Activated B cell treated with CpG ODN at 0.5 μM for 24 hours (primary cell): ENCODE measurements at regions not wholly inside any gene's neighbourhood (a gene's known extent, or its start where the extent isn't known, plus 50 kb on each side); places are given as distances from the start of the nearest gene placed in this dataset.

Source experiments
- ATAC-seq: fragments of 200-7000 bp; cut with Tn5 transposase; one replicate; pipeline ENCODE4 v1.10.0; 2021; ENCODE audit warnings: low read depth, mild to moderate bottlenecking, moderate library complexity
- CTCF ChIA-PET: fragments of 350-600 bp; sonication (Branson Sonifier 250); formaldehyde crosslinking; loops from one replicate; lab custom pipeline; 2021; ENCODE audit warnings: antibody characterized with exemption; lab: Charles Lee
- POLR2A ChIA-PET: fragments of 350-600 bp; sonication (Branson Sonifier 250); formaldehyde crosslinking; loops from one replicate; lab custom pipeline; 2021; ENCODE audit warnings: antibody characterized with exemption; lab: Charles Lee
- DNase-seq: peaks from one replicate; pipeline ENCODE4 v3.0.0; 2022
- H3K27ac Mint-ChIP-seq: one replicate; pipeline ENCODE4 v1.8.0; 2020; ENCODE audit warnings: mixed read lengths
- H3K27me3 Mint-ChIP-seq: one replicate; pipeline ENCODE4 v1.8.0; 2021; ENCODE audit warnings: mixed read lengths
- H3K36me3 Mint-ChIP-seq: one replicate; pipeline ENCODE4 v1.8.0; 2021; ENCODE audit warnings: low read depth, mixed read lengths
- H3K4me1 Mint-ChIP-seq: one replicate; pipeline ENCODE4 v1.8.0; 2021; ENCODE audit warnings: mixed read lengths
- H3K4me3 Mint-ChIP-seq: one replicate; pipeline ENCODE4 v1.8.0; 2020; ENCODE audit warnings: mild to moderate bottlenecking, mixed read lengths
- H3K9me3 Mint-ChIP-seq: one replicate; pipeline ENCODE4 v1.8.0; 2020; ENCODE audit warnings: mixed read lengths
- CTCF ChIP-seq: fragments of 200-600 bp; IDR thresholded peaks from one replicate; pipeline ENCODE4 v1.8.0; 2022; ENCODE audit warnings: antibody characterized with exemption, mild to moderate bottlenecking
- intact Hi-C: fragments of 100-400 bp; cut with micrococcal nuclease; formaldehyde crosslinking; loops from one replicate; pipeline ENCODE4 v1.15.1; 2024

- Mint-ChIP-seq H3K27me3 (peaks cover 6% of the 10 kb centered on the region), H3K9me3 (no peaks in the 10 kb centered on the region), H3K4me3 (no peak overlapping the region), H3K4me1 (no peaks in the 10 kb centered on the region), H3K36me3 (no peaks in the 10 kb centered on the region), H3K27ac (no peak overlapping the region)
- DNase-seq, result no peak
- intact Hi-C loops, result no loop called here
- ChIA-PET CTCF (no interaction called here), POLR2A (no interaction called here)
- no peak for TF ChIP-seq CTCF
- ATAC-seq, result no peak
Observed at GRCh38 chr17:6286233-6286632, 148.7 kb downstream of the AIPL1 start.

- ChIA-PET POLR2A (no interaction called here), CTCF (no interaction called here)
- H3K27ac Mint-ChIP-seq, result no peak overlapping the region
- H3K4me3 Mint-ChIP-seq, result no peak overlapping the region
- H3K36me3 Mint-ChIP-seq, result no peaks in the 10 kb centered on the region
- intact Hi-C loops, result no loop called here
- no peaks in the 10 kb centered on the region for H3K9me3 Mint-ChIP-seq
- no peak for TF ChIP-seq CTCF
- H3K4me1 Mint-ChIP-seq, result no peaks in the 10 kb centered on the region
- no peak for DNase-seq
- peaks cover 5% of the 10 kb centered on the region for H3K27me3 Mint-ChIP-seq
- ATAC-seq, result no peak
Observed at GRCh38 chr17:6285486-6285885, 149.4 kb downstream of the AIPL1 start.

- intact Hi-C loops, result no loop called here
- no peak for TF ChIP-seq CTCF
- Mint-ChIP-seq H3K27ac (no peak overlapping the region), H3K9me3 (no peaks in the 10 kb centered on the region), H3K4me3 (no peak overlapping the region), H3K4me1 (no peaks in the 10 kb centered on the region), H3K27me3 (peaks cover 6% of the 10 kb centered on the region), H3K36me3 (no peaks in the 10 kb centered on the region)
- ATAC-seq, result no peak
- ChIA-PET CTCF (no interaction called here), POLR2A (no interaction called here)
- DNase-seq, result no peak
Observed at GRCh38 chr17:6279659-6280058, 155.3 kb downstream of the AIPL1 start.

- Mint-ChIP-seq H3K9me3 (no peaks in the 10 kb centered on the region), H3K27me3 (peaks cover 6% of the 10 kb centered on the region), H3K4me1 (no peaks in the 10 kb centered on the region), H3K36me3 (no peaks in the 10 kb centered on the region), H3K27ac (no peak overlapping the region), H3K4me3 (no peak overlapping the region)
- ATAC-seq, result no peak
- intact Hi-C loops, result no loop called here
- POLR2A ChIA-PET, result no interaction called here
- CTCF ChIA-PET, result no interaction called here
- DNase-seq, result no peak
- TF ChIP-seq CTCF, result no peak
Observed at GRCh38 chr17:6278376-6278775, 156.5 kb downstream of the AIPL1 start.

GRCh38 chr17:6276711-6277110, 158.2 kb downstream of the AIPL1 start:
- H3K4me3 Mint-ChIP-seq, result no peak overlapping the region
- no peak for TF ChIP-seq CTCF
- CTCF ChIA-PET, result no interaction called here
- H3K4me1 Mint-ChIP-seq, result no peaks in the 10 kb centered on the region
- intact Hi-C loops, result no loop called here
- POLR2A ChIA-PET, result no interaction called here
- DNase-seq (no peak), ATAC-seq (no peak)
- no peaks in the 10 kb centered on the region for H3K9me3 Mint-ChIP-seq
- H3K27me3 Mint-ChIP-seq, result peaks cover 6% of the 10 kb centered on the region
- no peaks in the 10 kb centered on the region for H3K36me3 Mint-ChIP-seq
- H3K27ac Mint-ChIP-seq, result no peak overlapping the region
